Brain microvascular endothelial cell (primary cell): ENCODE measurements at regions not wholly inside any gene's neighbourhood (a gene's known extent, or its start where the extent isn't known, plus 50 kb on each side); places are given as distances from the start of the nearest gene placed in this dataset.

Experiments
- DNase-seq: peaks from one replicate; pipeline ENCODE4 v3.0.0-alpha.2; 2020
- H3K27ac ChIP-seq: fragments of 250-450 bp; sonication (Bioruptor Pico); 2 replicates; pipeline ENCODE4 v1.5.1; 2020; ENCODE audit warnings: mild to moderate bottlenecking, moderate library complexity
- H3K27me3 ChIP-seq: fragments of 250-450 bp; sonication (Bioruptor Pico); replicated peaks from 2 replicates; pipeline ENCODE4 v1.5.1; 2020; ENCODE audit warnings: mild to moderate bottlenecking
- H3K36me3 ChIP-seq: fragments of 250-450 bp; sonication (Bioruptor Pico); replicated peaks from 2 replicates; pipeline ENCODE4 v1.5.1; 2020; ENCODE audit warnings: mild to moderate bottlenecking
- H3K4me3 ChIP-seq: 2 replicates; pipeline ENCODE4 v1.5.1; 2011; ENCODE audit warnings: low read depth, mild to moderate bottlenecking, control low read depth, low read length, moderate library complexity
- in situ Hi-C: cut with HindIII; loops from 2 replicates; pipeline ENCODE4 v1.10.0; 2017; ENCODE audit warnings: low sequenced_read_pairs, low pct_ligation_motif_present
- TF ChIP-seq, protein P1 (sequence below): IDR thresholded peaks from 2 replicates; pipeline ENCODE4 v1.5.1; 2011; ENCODE audit warnings: low read depth, mild to moderate bottlenecking, moderate library complexity, low read length, control low read depth, inconsistent platforms; ENCODE audit errors: missing control alignments

GRCh38 chr10:10125676-10126075, 892.0 kb upstream of the CELF2 start:
- TF ChIP-seq, protein P1, sequence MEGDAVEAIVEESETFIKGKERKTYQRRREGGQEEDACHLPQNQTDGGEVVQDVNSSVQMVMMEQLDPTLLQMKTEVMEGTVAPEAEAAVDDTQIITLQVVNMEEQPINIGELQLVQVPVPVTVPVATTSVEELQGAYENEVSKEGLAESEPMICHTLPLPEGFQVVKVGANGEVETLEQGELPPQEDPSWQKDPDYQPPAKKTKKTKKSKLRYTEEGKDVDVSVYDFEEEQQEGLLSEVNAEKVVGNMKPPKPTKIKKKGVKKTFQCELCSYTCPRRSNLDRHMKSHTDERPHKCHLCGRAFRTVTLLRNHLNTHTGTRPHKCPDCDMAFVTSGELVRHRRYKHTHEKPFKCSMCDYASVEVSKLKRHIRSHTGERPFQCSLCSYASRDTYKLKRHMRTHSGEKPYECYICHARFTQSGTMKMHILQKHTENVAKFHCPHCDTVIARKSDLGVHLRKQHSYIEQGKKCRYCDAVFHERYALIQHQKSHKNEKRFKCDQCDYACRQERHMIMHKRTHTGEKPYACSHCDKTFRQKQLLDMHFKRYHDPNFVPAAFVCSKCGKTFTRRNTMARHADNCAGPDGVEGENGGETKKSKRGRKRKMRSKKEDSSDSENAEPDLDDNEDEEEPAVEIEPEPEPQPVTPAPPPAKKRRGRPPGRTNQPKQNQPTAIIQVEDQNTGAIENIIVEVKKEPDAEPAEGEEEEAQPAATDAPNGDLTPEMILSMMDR = no peak
- H3K4me3 ChIP-seq = no peak overlapping the region
- in situ Hi-C loops = no loop called here
- H3K36me3 ChIP-seq = no peaks in the 10 kb centered on the region
- H3K27ac ChIP-seq = no peak overlapping the region
- no peak for DNase-seq
- H3K27me3 ChIP-seq = no peaks in the 10 kb centered on the region

- no peak for DNase-seq
- in situ Hi-C loops = no loop called here
- TF ChIP-seq, protein P1 = no peak
- H3K27me3 ChIP-seq = no peaks in the 10 kb centered on the region
- H3K27ac ChIP-seq = no peak overlapping the region
- H3K4me3 ChIP-seq = no peak overlapping the region
- no peaks in the 10 kb centered on the region for H3K36me3 ChIP-seq
Observed at GRCh38 chr10:10126218-10126617, 891.5 kb upstream of the CELF2 start.

GRCh38 chr10:10128387-10128786, 889.3 kb upstream of the CELF2 start:
- in situ Hi-C loops = no loop called here
- Histone ChIP-seq H3K27me3 (no peaks in the 10 kb centered on the region), H3K27ac (no peak overlapping the region), H3K36me3 (no peaks in the 10 kb centered on the region), H3K4me3 (no peak overlapping the region)
- DNase-seq = no peak
- TF ChIP-seq, protein P1 = no peak

DNA sequence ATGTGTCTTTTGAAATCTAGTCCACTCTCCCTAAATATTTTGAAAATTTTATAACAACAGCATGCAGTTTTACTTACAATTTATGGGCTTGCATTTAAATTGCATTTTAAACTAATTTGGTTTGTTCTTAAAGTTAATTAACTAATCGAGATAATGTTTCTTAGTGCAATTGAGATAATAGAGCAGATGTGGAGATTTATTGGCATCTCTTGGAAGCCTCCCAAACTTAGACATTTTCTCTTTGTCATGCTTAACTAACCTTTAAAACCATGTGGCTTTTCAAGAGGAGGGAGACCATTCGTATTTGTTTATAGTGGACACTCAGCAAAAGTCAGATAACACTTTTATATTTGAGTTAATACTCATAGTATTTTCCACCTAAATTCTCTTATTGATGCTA, 887.0 kb upstream of the CELF2 start:
- Histone ChIP-seq H3K27ac (no peak overlapping the region), H3K4me3 (no peak overlapping the region), H3K27me3 (no peaks in the 10 kb centered on the region), H3K36me3 (no peaks in the 10 kb centered on the region)
- TF ChIP-seq, protein P1 = no peak
- in situ Hi-C loops = no loop called here
- no peak for DNase-seq

DNA sequence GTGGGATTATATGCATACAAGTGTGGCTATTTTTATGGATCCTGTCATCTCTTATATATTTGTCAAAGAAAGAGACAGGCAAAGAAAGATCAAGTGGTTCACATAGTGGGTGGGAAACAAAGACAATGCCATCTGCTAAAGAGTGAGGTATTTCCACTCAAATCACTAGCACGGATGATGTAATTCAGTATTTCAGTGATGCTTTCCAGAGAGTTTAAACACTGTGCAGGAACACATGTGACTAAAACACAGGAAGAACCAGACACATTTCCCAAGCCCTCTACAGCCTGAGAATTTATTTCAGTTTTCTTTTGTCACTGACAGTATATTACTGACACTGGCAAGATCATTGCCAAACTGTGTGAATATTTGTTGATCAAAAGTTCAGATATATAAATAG, 885.7 kb upstream of the CELF2 start:
- Histone ChIP-seq H3K27ac (no peak overlapping the region), H3K27me3 (no peaks in the 10 kb centered on the region), H3K4me3 (no peak overlapping the region), H3K36me3 (no peaks in the 10 kb centered on the region)
- TF ChIP-seq, protein P1 = no peak
- in situ Hi-C loops = no loop called here
- no peak for DNase-seq

- Histone ChIP-seq H3K27me3 (no peaks in the 10 kb centered on the region), H3K4me3 (no peak overlapping the region), H3K27ac (no peak overlapping the region), H3K36me3 (no peaks in the 10 kb centered on the region)
- in situ Hi-C loops = no loop called here
- DNase-seq = no peak
- TF ChIP-seq, protein P1 = no peak
Observed at GRCh38 chr10:10133281-10133680, 884.4 kb upstream of the CELF2 start.
